Type B pancreatic cell (in vitro differentiated cells): ENCODE measurements at regions not wholly inside any gene's neighbourhood (a gene's known extent, or its start where the extent isn't known, plus 50 kb on each side); places are given as distances from the start of the nearest gene placed in this dataset.
"Not testable (repeated sequence)": the region's sequence is repeated elsewhere in the genome, so short reads cannot be mapped to it uniquely, and the experiment has no call there.

ENCODE experiments used
- DNase-seq: peaks from one replicate; pipeline ENCODE4 v3.0.0; 2021; ENCODE audit warnings: mixed read lengths; ENCODE audit not compliant: unreplicated experiment; ENCODE audit errors: extremely low spot score
- H3K27ac Mint-ChIP-seq: 2 replicates; pipeline ENCODE4 v1.8.0; 2021; ENCODE audit warnings: mild to moderate bottlenecking, mixed read lengths
- H3K27me3 Mint-ChIP-seq: 2 replicates; pipeline ENCODE4 v1.8.0; 2021; ENCODE audit warnings: mixed read lengths
- H3K36me3 Mint-ChIP-seq: 2 replicates; pipeline ENCODE4 v1.8.0; 2021; ENCODE audit warnings: mixed read lengths
- H3K4me1 Mint-ChIP-seq: one replicate; pipeline ENCODE4 v1.8.0; 2021; ENCODE audit warnings: mixed read lengths; ENCODE audit not compliant: unreplicated experiment
- H3K4me3 Mint-ChIP-seq: 2 replicates; pipeline ENCODE4 v1.8.0; 2021; ENCODE audit warnings: mild to moderate bottlenecking, mixed read lengths
- H3K9me3 Mint-ChIP-seq: 2 replicates; pipeline ENCODE4 v1.8.0; 2021; ENCODE audit warnings: mixed read lengths
- CTCF ChIP-seq: fragments of 200-600 bp; sonication (generic); conservative IDR thresholded peaks from 2 replicates; pipeline ENCODE4 v1.5.0; 2021; ENCODE audit warnings: antibody characterized with exemption, mild to moderate bottlenecking

DNA sequence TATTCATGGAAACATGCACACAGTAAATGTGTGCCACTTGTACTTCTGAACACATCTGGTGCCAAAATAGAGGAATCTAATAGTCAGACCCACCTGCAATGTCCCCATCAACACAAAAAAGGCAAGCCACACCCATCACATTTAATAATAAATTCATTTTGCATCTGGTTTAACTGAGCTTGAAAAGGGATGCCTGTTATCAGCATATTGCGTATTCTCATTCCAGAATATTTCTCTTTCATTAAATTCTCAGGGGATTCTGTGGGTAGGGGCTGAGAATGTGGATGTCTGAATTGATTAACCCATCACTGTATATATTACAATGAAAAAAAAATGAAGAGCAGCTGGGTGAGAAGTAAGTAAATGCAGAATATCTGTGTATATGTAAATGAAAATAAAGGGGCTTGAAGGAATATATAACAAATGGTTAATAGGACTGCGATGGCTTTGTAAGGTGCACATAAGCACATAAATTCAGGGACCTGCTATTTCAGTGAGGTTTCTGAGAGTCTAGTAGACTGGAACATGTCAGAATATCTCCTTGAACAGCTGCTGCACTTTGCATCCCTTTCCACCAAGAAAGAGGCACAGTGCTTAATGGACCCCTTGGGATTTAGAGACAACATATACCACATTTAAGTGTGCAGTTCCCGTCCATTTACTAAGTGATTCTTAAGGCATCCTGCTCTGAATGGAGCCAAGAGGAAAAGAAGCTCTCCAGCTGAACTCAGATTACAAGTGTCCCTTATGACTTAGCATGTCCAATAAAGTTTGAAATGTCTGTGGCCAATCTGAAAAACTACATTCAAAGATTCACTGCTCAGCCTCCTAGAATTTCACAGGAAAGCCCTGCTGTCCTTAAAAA, 104.1 kb upstream of the NIPBL start:
- DNase-seq = no peak
- Mint-ChIP-seq H3K36me3 (no peaks in the 10 kb centered on the region), H3K4me3 (no peak overlapping the region), H3K9me3 (no peaks in the 10 kb centered on the region), H3K27ac (no peak overlapping the region), H3K4me1 (peaks cover 5% of the 10 kb centered on the region), H3K27me3 (no peaks in the 10 kb centered on the region)
- TF ChIP-seq CTCF = no peak

DNA sequence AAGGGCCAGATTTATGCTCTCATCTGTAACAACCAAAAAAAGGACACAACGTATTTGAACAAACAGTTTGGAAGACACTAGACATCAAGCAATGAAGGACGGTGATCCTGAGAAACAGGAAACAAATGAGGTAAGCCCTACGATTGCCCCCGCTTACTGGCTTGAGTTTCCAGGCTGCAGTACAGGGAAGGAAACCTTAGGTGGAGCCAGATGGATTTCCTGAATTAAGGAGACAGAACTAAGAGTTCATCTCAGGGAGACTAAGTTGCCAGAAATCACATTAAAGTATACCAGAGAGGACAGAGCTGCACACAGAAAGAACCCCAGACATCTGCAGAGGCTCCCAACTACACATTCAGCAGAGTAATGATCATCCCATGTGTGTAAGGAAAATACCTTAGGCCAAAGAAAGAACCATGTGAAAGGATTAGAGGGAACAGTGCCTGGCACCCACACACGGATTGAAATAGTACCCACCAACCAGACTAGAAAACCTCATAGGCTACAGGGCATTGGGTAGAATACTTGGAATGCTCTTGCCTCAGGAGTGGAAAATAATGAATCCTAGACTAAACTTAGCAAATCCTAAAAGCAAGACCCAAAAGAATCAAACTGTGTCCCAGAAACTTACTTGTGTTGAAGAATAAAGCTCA, 99.3 kb upstream of the NIPBL start:
- no peaks in the 10 kb centered on the region for H3K36me3 Mint-ChIP-seq
- H3K4me1 Mint-ChIP-seq = peaks cover 5% of the 10 kb centered on the region
- no peak for DNase-seq

DNA sequence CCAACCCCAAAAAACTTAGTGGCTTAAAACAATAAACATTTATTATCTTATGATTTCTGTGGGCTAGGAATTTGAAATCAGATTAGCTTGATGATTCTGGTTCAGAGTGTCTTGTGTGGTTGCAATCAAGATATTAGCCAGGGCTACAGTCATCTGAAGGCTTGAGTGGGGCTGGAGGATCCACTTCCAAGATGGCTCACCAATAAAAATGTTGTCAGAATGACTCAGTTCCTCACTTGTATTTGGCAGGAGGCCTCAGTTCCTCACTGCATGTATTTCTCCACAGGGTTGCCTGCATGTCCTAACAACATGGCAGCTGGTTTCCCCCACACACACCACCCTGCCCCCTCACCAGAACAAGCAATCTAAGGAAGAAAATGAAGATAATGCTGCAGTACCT, 98.2 kb upstream of the NIPBL start:
- no peaks in the 10 kb centered on the region for H3K27me3 Mint-ChIP-seq
- no peak for DNase-seq
- H3K36me3 Mint-ChIP-seq = no peaks in the 10 kb centered on the region
- no peak overlapping the region for H3K27ac Mint-ChIP-seq
- no peak for TF ChIP-seq CTCF
- peaks cover 5% of the 10 kb centered on the region for H3K4me1 Mint-ChIP-seq
- H3K4me3 Mint-ChIP-seq = no peak overlapping the region
- peaks cover 12% of the 10 kb centered on the region for H3K9me3 Mint-ChIP-seq

More for the DNA sequence above, 99.3 kb upstream of the NIPBL start:
- Mint-ChIP-seq H3K4me3 (no peak overlapping the region), H3K9me3 (peaks cover 12% of the 10 kb centered on the region), H3K27ac (no peak overlapping the region), H3K27me3 (no peaks in the 10 kb centered on the region)
- peak; percentile 66 for TF ChIP-seq CTCF

GRCh38 chr5:36782612-36783011, 94.0 kb upstream of the NIPBL start:
- not testable (repeated sequence) for H3K27me3 Mint-ChIP-seq, H3K4me3 Mint-ChIP-seq, H3K4me1 Mint-ChIP-seq, H3K36me3 Mint-ChIP-seq, DNase-seq, H3K27ac Mint-ChIP-seq
- H3K9me3 Mint-ChIP-seq = peaks cover 12% of the 10 kb centered on the region

DNA sequence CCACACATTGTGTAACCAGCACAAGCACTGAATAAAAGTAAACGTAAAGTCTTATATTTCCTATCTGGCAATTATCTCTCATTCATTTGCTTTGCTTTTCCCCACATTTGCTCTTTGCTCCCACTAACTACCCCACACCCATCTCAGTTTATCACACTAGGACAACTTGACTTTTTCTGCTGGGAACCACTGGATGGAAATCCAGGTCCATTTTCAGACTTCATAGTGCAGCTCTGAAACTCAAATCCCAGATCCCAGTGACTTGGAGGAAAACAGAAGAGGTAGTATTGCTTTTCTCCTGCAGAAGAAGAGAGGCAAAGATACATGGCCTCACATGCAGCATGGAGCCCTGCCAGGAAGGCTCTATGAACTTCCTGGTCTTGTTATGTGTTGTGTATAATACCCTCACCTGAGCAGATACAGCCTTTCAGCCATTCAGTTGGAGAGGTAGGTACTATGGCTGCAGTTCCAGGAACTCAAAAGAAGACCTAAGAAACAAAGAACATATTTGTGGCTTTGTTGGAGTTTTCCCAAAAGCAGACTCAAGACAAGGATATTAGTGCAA, 90.0 kb upstream of the NIPBL start:
- H3K9me3 Mint-ChIP-seq = peaks cover 4% of the 10 kb centered on the region
- H3K4me3 Mint-ChIP-seq = no peak overlapping the region
- H3K36me3 Mint-ChIP-seq = no peaks in the 10 kb centered on the region
- TF ChIP-seq CTCF = no peak
- no peaks in the 10 kb centered on the region for H3K4me1 Mint-ChIP-seq
- no peak overlapping the region for H3K27ac Mint-ChIP-seq
- DNase-seq = no peak
- no peaks in the 10 kb centered on the region for H3K27me3 Mint-ChIP-seq
